Activated CD4-positive, alpha-beta T cell treated with anti-CD3 and anti-CD28 coated beads, Interleukin-2, amount 10 ng/mL, durations not matched to agents 7 days and 5 days (primary cell): ENCODE measurements at regions not wholly inside any gene's neighbourhood (a gene's known extent, or its start where the extent isn't known, plus 50 kb on each side); places are given as distances from the start of the nearest gene placed in this dataset.

Source experiments
- CTCF ChIA-PET: fragments of 350-600 bp; sonication (Branson Sonifier 250); formaldehyde crosslinking; loops from one replicate; lab custom pipeline; 2021; ENCODE audit warnings: antibody characterized with exemption; lab: Charles Lee
- POLR2A ChIA-PET: fragments of 350-600 bp; sonication (Branson Sonifier 250); formaldehyde crosslinking; loops from one replicate; lab custom pipeline; 2021; ENCODE audit warnings: antibody characterized with exemption; lab: Charles Lee
- DNase-seq: peaks from one replicate; pipeline ENCODE4 v3.0.0-alpha.2; 2020
- H3K27ac Mint-ChIP-seq: one replicate; pipeline ENCODE4 v1.8.0; 2021; ENCODE audit warnings: mild to moderate bottlenecking, moderate library complexity, mixed read lengths
- H3K27me3 Mint-ChIP-seq: one replicate; pipeline ENCODE4 v1.8.0; 2021; ENCODE audit warnings: mixed read lengths
- H3K36me3 Mint-ChIP-seq: one replicate; pipeline ENCODE4 v1.8.0; 2021; ENCODE audit warnings: low read depth, mixed read lengths
- H3K4me1 Mint-ChIP-seq: one replicate; pipeline ENCODE4 v1.8.0; 2021; ENCODE audit warnings: mixed read lengths
- H3K4me3 Mint-ChIP-seq: one replicate; pipeline ENCODE4 v1.8.0; 2021; ENCODE audit warnings: mild to moderate bottlenecking, moderate library complexity, mixed read lengths
- H3K9me3 Mint-ChIP-seq: one replicate; pipeline ENCODE4 v1.8.0; 2021; ENCODE audit warnings: mixed read lengths

DNA sequence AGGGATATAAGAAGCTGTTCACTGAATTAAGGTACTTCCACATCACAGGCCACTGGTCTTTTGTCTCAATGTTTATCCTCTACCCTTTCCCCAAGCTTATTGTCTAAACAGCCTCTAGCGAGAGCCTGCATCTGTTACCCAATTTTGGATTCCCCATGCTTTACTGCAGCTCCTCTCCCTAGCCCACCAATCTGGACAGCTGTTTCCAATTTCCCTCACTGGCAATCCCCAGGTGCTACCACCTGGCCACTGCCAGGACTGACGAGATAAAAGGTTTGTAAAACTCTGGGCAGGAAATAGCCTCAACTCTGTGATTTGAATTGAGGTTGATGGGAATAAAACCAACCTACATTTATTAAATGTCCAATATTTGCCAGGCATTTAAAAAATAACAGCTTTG lies 58.0 kb upstream of the TEX9 start:
- POLR2A ChIA-PET, result no interaction called here

GRCh38 chr15:56298723-56299122 lies 55.0 kb upstream of the RFX7 start:
- ChIA-PET POLR2A (no interaction called here), CTCF (no interaction called here)
- Mint-ChIP-seq H3K36me3 (no peaks in the 10 kb centered on the region), H3K27ac (no peak overlapping the region), H3K4me3 (no peak overlapping the region), H3K4me1 (no peaks in the 10 kb centered on the region), H3K9me3 (peaks cover 3% of the 10 kb centered on the region), H3K27me3 (no peaks in the 10 kb centered on the region)
- no peak for DNase-seq

More for the DNA sequence above, 58.0 kb upstream of the TEX9 start:
- H3K36me3 Mint-ChIP-seq, result no peaks in the 10 kb centered on the region
- H3K4me1 Mint-ChIP-seq, result no peaks in the 10 kb centered on the region
- DNase-seq, result no peak
- H3K9me3 Mint-ChIP-seq, result peaks cover 5% of the 10 kb centered on the region
- no peak overlapping the region for H3K4me3 Mint-ChIP-seq
- no peaks in the 10 kb centered on the region for H3K27me3 Mint-ChIP-seq
- no peak overlapping the region for H3K27ac Mint-ChIP-seq
- CTCF ChIA-PET, result interaction anchor here (1.3 kb wide), 1 partner anchor 13 kb away, joined by 3 read pairs; no protein-coding TSS in a partner anchor

DNA sequence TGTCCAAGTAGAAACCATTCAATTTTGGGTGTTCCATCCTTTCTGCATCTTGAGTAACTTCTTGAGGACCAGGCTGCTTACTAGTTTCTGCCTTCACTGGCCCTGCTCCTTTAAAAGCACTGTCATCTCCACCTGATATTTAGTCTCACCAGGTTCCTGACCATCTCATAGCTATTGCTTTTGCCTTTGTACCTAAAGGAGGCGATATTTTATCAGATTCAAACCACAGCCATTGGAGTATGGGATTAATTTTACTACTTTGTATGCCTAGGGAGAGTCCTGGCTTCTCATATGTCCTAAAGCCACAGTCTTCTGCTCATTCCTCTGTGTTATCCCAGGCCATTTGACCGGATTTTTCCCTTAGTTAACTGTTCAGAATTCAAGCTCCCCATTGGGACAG lies 51.8 kb upstream of the RFX7 start:
- no peaks in the 10 kb centered on the region for H3K9me3 Mint-ChIP-seq
- ChIA-PET CTCF (interaction anchor here (0.6 kb wide), 1 partner anchor 16 kb away, joined by 3 read pairs; no protein-coding TSS in a partner anchor), POLR2A (no interaction called here)
- no peaks in the 10 kb centered on the region for H3K36me3 Mint-ChIP-seq
- no peaks in the 10 kb centered on the region for H3K27me3 Mint-ChIP-seq
- no peak for DNase-seq
- no peak overlapping the region for H3K27ac Mint-ChIP-seq
- H3K4me1 Mint-ChIP-seq, result no peaks in the 10 kb centered on the region
- H3K4me3 Mint-ChIP-seq, result no peak overlapping the region

- ChIA-PET POLR2A (no interaction called here), CTCF (interaction anchor here (1.2 kb wide), 1 partner anchor 14 kb away, joined by 3 read pairs; no protein-coding TSS in a partner anchor)
- DNase-seq, result no peak
- Mint-ChIP-seq H3K27me3 (no peaks in the 10 kb centered on the region), H3K36me3 (no peaks in the 10 kb centered on the region), H3K4me3 (no peak overlapping the region), H3K27ac (no peak overlapping the region), H3K4me1 (no peaks in the 10 kb centered on the region), H3K9me3 (peaks cover 7% of the 10 kb centered on the region)
These were observed 50.0 kb upstream of the RFX7 start for GRCh38 chr15:56293495-56294292.
